DMS114 treated with DMSO at 0.1 percent for 48 hours (cell line): ENCODE measurements at regions not wholly inside any gene's neighbourhood (a gene's known extent, or its start where the extent isn't known, plus 50 kb on each side); places are given as distances from the start of the nearest gene placed in this dataset.

Source experiments
- DNase-seq: peaks from one replicate; lab custom pipeline; 2025; ENCODE audit not compliant: unreplicated experiment; lab: John Stamatoyannopoulos, UW

- DNase-seq, result no peak
Measured at GRCh38 chr18:67300498-67300897, 216.0 kb downstream of the DSEL start.

DNA sequence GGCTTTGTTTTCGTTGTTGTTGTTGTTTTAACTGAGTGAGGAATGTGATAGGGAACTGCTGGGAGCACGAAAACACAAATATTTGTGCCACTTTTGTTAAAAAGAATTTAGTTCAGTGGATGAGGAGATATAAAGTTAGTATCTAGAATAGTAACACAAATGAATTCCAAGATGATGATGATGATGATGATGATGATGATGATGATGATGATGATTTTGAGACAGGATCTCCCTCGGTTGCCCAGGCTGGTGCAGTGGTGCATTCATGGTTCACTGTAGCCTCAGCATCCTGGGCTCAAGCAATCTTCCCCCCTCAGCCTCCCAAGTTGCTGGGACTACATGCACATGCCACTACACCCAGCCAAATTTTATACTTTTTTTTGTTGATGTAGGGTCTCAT is 223.7 kb downstream of the DSEL start:
- no peak for DNase-seq

DNA sequence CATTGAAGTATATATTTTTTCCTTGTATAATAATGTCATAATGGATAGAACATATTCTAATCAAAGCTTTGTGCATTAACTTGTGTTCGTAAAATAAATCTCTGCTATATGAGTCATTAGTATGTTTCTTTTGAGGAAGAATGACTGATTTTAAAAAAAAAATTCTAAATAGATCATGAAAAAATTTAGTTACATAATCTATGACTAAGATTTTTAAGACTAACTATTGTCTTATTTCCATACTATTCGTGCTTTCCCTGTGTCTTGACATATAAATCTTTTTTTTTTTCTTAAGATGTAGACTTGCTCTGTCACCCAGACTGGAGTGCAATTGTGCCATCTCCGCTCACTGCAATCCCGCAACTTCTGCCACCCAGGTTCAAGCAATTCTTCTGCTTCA is 226.1 kb downstream of the DSEL start:
- DNase-seq, result no peak

DNA sequence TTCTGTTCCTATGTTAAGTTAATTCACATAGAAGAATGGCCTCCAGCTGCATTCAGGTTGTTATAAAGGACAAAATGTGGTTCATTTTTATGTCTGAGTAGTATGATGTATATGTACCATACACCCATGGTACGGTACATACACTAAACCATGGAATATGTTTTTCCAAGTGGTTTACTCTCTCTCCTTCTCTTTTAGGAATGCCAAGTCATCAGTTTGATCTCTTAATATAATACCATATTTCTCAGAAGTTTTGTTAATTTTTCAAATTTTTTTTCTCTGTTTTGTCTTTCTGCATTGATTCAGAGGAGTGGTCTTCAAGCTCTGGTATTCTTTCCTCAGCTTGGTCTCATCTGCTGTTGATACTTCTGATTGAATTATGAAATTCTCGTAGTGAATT is 230.9 kb downstream of the DSEL start:
- DNase-seq, result no peak

GRCh38 chr18:67282796-67283195 is 233.7 kb downstream of the DSEL start:
- DNase-seq, result no peak

DNA sequence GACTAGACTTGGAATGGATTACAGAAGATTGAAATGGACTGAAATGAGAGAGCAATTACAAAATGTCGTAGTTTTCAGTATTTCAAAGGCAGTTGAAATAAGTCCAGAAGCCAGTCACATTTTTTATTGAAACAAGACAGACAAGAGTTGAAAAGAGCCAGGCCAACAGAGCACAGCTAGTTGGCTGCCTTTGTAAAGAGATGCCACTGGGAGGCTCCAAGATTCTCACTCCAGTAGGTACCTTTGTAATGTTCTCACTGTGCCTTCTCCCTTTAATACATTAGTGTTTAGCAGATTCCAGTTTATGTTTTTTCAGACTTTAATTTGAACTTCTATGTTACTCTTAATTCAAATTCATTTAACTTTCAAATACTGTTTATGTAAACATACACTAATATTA is 234.8 kb downstream of the DSEL start:
- no peak for DNase-seq

DNA sequence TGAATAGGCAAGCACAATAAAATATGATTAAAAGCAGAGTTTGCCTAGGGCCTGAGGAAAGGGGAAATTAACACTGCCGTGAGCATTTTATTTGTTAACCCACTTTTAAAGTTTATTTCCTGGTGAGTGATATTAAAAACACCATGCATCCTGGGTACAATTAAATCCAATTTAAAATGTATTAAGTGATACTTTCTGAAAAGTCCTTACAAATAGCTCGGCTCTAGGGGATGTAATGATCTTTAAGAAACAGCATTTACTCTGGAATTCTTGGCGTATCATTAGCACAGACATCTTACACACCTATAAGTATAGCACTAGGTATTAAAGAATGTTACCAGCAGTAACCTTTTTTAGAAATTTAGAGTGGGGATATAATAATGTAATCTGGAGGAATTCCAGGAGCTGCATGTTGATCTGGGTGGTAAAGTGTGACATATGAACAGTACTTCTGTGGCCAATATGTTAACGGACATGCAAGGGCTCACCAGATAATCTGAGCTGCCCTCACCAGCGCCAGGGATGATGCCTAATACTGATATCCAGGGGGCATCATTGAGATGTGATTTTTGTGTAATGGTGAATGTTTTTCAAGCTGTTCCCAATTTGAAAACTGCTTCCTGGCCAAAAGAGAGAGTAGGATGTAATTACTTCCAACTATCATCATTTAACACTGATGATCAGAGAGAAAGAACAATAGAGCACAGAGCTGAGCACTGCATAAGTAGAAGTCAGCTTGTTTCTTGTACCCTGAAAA is 235.9 kb downstream of the DSEL start:
- DNase-seq, result no peak

GRCh38 chr18:67279988-67280387 is 236.5 kb downstream of the DSEL start:
- DNase-seq, result no peak

GRCh38 chr18:67278984-67279383 is 237.5 kb downstream of the DSEL start:
- no peak for DNase-seq

- DNase-seq, result no peak
Measured at GRCh38 chr18:67276638-67277037, 239.9 kb downstream of the DSEL start.

- no peak for DNase-seq
Measured at GRCh38 chr18:67273288-67273687, 243.2 kb downstream of the DSEL start.

- no peak for DNase-seq
Measured at GRCh38 chr18:67269206-67269605, 247.3 kb downstream of the DSEL start.

DNA sequence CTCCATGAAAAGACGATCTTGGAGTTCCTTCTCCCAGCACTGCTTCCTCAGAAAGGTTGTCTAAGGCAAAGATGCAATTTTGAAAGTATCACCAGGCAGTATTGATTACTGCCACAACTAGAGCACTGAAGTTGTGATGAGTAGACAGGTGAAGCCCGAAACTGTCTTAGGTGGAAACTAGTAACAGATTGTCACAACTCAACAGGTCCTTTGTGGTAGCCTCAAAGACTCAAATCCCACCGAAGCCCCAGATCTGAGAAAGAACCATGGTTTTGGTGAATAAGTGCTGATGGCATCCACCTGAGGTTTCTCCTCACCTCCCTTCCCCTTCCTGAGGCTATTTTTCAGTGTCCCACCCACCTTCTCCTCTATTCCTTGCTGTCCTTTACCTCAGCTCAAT is 248.0 kb downstream of the DSEL start:
- no peak for DNase-seq

GRCh38 chr18:67266246-67267237 is 250.0 kb downstream of the DSEL start:
- DNase-seq, result no peak

GRCh38 chr18:67265464-67266245 is 250.9 kb downstream of the DSEL start:
- no peak for DNase-seq

GRCh38 chr18:67261931-67262552 is 254.5 kb downstream of the DSEL start:
- DNase-seq, result no peak

DNA sequence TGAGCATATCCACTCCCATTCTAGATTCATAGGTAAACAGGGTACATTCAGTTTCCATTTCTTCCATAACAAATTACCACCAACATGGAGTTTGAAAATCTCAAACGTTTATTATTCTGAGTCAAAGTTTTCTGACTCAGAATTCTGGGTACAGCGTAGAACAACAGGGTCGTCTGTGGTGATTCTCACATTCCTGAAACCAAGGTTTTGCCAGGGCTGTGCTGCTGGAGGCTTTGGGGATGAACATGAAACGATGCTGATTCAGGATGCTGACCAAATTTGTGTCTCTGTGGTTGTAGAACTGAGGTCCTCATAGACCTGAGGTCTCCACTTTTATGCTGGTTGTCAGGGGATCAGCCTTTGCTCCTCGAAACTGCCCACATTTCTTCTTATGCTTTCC is 255.7 kb downstream of the DSEL start:
- no peak for DNase-seq

- DNase-seq, result no peak
Measured at GRCh38 chr18:67250776-67251424, 265.6 kb downstream of the DSEL start.

GRCh38 chr18:67243799-67244587 is 272.5 kb downstream of the DSEL start:
- DNase-seq, result no peak

GRCh38 chr18:67242001-67242400 is 274.5 kb downstream of the DSEL start:
- DNase-seq, result no peak
